OCI-LY3 (cell line): ENCODE measurements at regions not wholly inside any gene's neighbourhood (a gene's known extent, or its start where the extent isn't known, plus 50 kb on each side); places are given as distances from the start of the nearest gene placed in this dataset.

Source experiments
- CTCF ChIP-seq: fragments of 200-600, 300-600 bp; sonication (generic); IDR thresholded peaks from 2 replicates; pipeline ENCODE4 v1.5.1; 2014; ENCODE audit warnings: antibody characterized with exemption, low read length, low read depth
- EZH2phosphoT487 ChIP-seq: fragments of 200-600 bp; shearing (Covaris generic); IDR thresholded peaks from 2 replicates; pipeline ENCODE4 v1.6.1; 2018; ENCODE audit warnings: antibody characterized with exemption, mixed run types, low read depth

GRCh38 chr9:79796411-79796810 is 224.6 kb downstream of the TLE4 start:
- TF ChIP-seq CTCF (no peak), EZH2phosphoT487 (no peak)
